Osteocyte (in vitro differentiated cells): ENCODE measurements at regions not wholly inside any gene's neighbourhood (a gene's known extent, or its start where the extent isn't known, plus 50 kb on each side); places are given as distances from the start of the nearest gene placed in this dataset.

ENCODE experiments used
- DNase-seq: peaks from one replicate; pipeline ENCODE4 v3.0.0; 2021; ENCODE audit warnings: mixed read lengths; ENCODE audit not compliant: unreplicated experiment; ENCODE audit errors: extremely low spot score
- H3K27ac Mint-ChIP-seq: one replicate; pipeline ENCODE4 v1.8.0; 2021; ENCODE audit warnings: mild to moderate bottlenecking, mixed read lengths; ENCODE audit not compliant: unreplicated experiment
- H3K27me3 Mint-ChIP-seq: one replicate; pipeline ENCODE4 v1.8.0; 2021; ENCODE audit warnings: mixed read lengths; ENCODE audit not compliant: unreplicated experiment
- H3K36me3 Mint-ChIP-seq: one replicate; pipeline ENCODE4 v1.8.0; 2021; ENCODE audit warnings: mixed read lengths; ENCODE audit not compliant: unreplicated experiment
- H3K4me1 Mint-ChIP-seq: one replicate; pipeline ENCODE4 v1.8.0; 2021; ENCODE audit warnings: mixed read lengths; ENCODE audit not compliant: unreplicated experiment
- H3K4me3 Mint-ChIP-seq: one replicate; pipeline ENCODE4 v1.8.0; 2021; ENCODE audit warnings: mild to moderate bottlenecking, moderate library complexity, mixed read lengths; ENCODE audit not compliant: unreplicated experiment
- H3K9me3 Mint-ChIP-seq: one replicate; pipeline ENCODE4 v1.8.0; 2021; ENCODE audit warnings: mixed read lengths; ENCODE audit not compliant: unreplicated experiment
- CTCF ChIP-seq: fragments of 200-600 bp; sonication (generic); IDR thresholded peaks from 2 replicates; pipeline ENCODE4 v1.5.0; 2021; ENCODE audit warnings: antibody characterized with exemption, mild to moderate bottlenecking, moderate library complexity

GRCh38 chr2:191617575-191617974 lies 60.4 kb upstream of the NABP1 start:
- H3K9me3 Mint-ChIP-seq: no peaks in the 10 kb centered on the region
- no peaks in the 10 kb centered on the region for H3K36me3 Mint-ChIP-seq
- H3K4me1 Mint-ChIP-seq: peaks cover 9% of the 10 kb centered on the region
- no peak overlapping the region for H3K4me3 Mint-ChIP-seq
- TF ChIP-seq CTCF: no peak
- no peak for DNase-seq
- no peaks in the 10 kb centered on the region for H3K27me3 Mint-ChIP-seq
- H3K27ac Mint-ChIP-seq: no peak overlapping the region

GRCh38 chr2:191618046-191618780 lies 59.7 kb upstream of the NABP1 start:
- no peaks in the 10 kb centered on the region for H3K36me3 Mint-ChIP-seq
- no peak overlapping the region for H3K4me3 Mint-ChIP-seq
- no peaks in the 10 kb centered on the region for H3K27me3 Mint-ChIP-seq
- H3K9me3 Mint-ChIP-seq: no peaks in the 10 kb centered on the region
- no peak for DNase-seq
- no peak overlapping the region for H3K27ac Mint-ChIP-seq
- no peak for TF ChIP-seq CTCF
- H3K4me1 Mint-ChIP-seq: peaks cover 7% of the 10 kb centered on the region

GRCh38 chr2:191618786-191619185 lies 59.1 kb upstream of the NABP1 start:
- Mint-ChIP-seq H3K27ac (no peak overlapping the region), H3K4me1 (peaks cover 4% of the 10 kb centered on the region), H3K36me3 (no peaks in the 10 kb centered on the region), H3K9me3 (no peaks in the 10 kb centered on the region), H3K4me3 (no peak overlapping the region), H3K27me3 (no peaks in the 10 kb centered on the region)
- no peak for TF ChIP-seq CTCF
- DNase-seq: no peak

- no peak for DNase-seq
- Mint-ChIP-seq H3K36me3 (no peaks in the 10 kb centered on the region), H3K4me3 (no peak overlapping the region), H3K9me3 (no peaks in the 10 kb centered on the region), H3K27me3 (no peaks in the 10 kb centered on the region), H3K4me1 (peaks cover 2% of the 10 kb centered on the region), H3K27ac (no peak overlapping the region)
- no peak for TF ChIP-seq CTCF
Observed at GRCh38 chr2:191620144-191620543, 57.8 kb upstream of the NABP1 start.

GRCh38 chr2:191622374-191623320 lies 55.3 kb upstream of the NABP1 start:
- no peak overlapping the region for H3K4me3 Mint-ChIP-seq
- no peaks in the 10 kb centered on the region for H3K36me3 Mint-ChIP-seq
- TF ChIP-seq CTCF: no peak
- no peak overlapping the region for H3K27ac Mint-ChIP-seq
- no peak for DNase-seq
- no peaks in the 10 kb centered on the region for H3K27me3 Mint-ChIP-seq
- peaks cover 3% of the 10 kb centered on the region for H3K4me1 Mint-ChIP-seq
- H3K9me3 Mint-ChIP-seq: no peaks in the 10 kb centered on the region
